NCI-H82 treated with DMSO at 0.1 percent for 48 hours (cell line): ENCODE measurements at regions not wholly inside any gene's neighbourhood (a gene's known extent, or its start where the extent isn't known, plus 50 kb on each side); places are given as distances from the start of the nearest gene placed in this dataset.
A peak's percentile ranks its signal among the peaks of the same experiment; 100 is the strongest.

ENCODE experiments used
- DNase-seq: peaks from one replicate; lab custom pipeline; 2025; ENCODE audit not compliant: unreplicated experiment; lab: John Stamatoyannopoulos, UW

- no peak for DNase-seq
Measured at GRCh38 chr3:9301091-9301490, 51.6 kb upstream of the SRGAP3 start.

GRCh38 chr3:9301798-9302197 lies 52.4 kb upstream of the SRGAP3 start:
- no peak for DNase-seq

GRCh38 chr3:9302425-9303181 lies 53.2 kb upstream of the SRGAP3 start:
- DNase-seq, result peak; percentile 58

- DNase-seq, result no peak
Measured at GRCh38 chr3:9308298-9308990, 54.4 kb upstream of the THUMPD3 start.

GRCh38 chr3:9310043-9310442 lies 52.8 kb upstream of the THUMPD3 start:
- no peak for DNase-seq

GRCh38 chr3:9311228-9311627 lies 51.6 kb upstream of the THUMPD3 start:
- no peak for DNase-seq
